ENCODE measurements at regions not wholly inside any gene's neighbourhood (a gene's known extent, or its start where the extent isn't known, plus 50 kb on each side); places are given as distances from the start of the nearest gene placed in this dataset.

- TF ChIP-seq TCF12 (IDR thresholded peaks at IDR 0.05) (no peak), SMC3 (IDR thresholded peaks at IDR 0.05; ENCODE audit: low read depth, low read length) (peak; percentile 15; the same call in 1 of the 2 replicates), RXRA (IDR thresholded peaks at IDR 0.05; ENCODE audit: borderline replicate concordance, low read depth) (no peak), CTCF (IDR thresholded peaks at IDR 0.05) (peak; percentile 34), USF2 (IDR thresholded peaks at IDR 0.05; ENCODE audit: borderline replicate concordance, low read depth, low read length) (no peak), REST (IDR thresholded peaks at IDR 0.05; ENCODE audit: low read depth, low read length) (no peak), TEAD4 (IDR thresholded peaks at IDR 0.05; ENCODE audit: borderline replicate concordance, insufficient read depth) (no peak), FOXM1 (IDR thresholded peaks at IDR 0.05; ENCODE audit: low read depth) (no peak), FOXJ3 (CRISPR knock-in tag; IDR thresholded peaks at IDR 0.05) (no peak), IRF3 (IDR thresholded peaks at IDR 0.05; ENCODE audit: low read depth, low read length) (no peak)
Observed at GRCh38 chr18:1914489-1914888, 656.8 kb downstream of the METTL4 start.

Measured in SK-N-SH (cell line).